HG02970 (cell line): ENCODE measurements at regions not wholly inside any gene's neighbourhood (a gene's known extent, or its start where the extent isn't known, plus 50 kb on each side); places are given as distances from the start of the nearest gene placed in this dataset.

Experiments used
- ATAC-seq: cut with Tn5 transposase; IDR thresholded peaks from one replicate; pipeline ENCODE4 v1.9.1; 2021; ENCODE audit warnings: mild to moderate bottlenecking, moderate library complexity, moderate number of reproducible peaks; ENCODE audit not compliant: unreplicated experiment, low FRiP score

DNA sequence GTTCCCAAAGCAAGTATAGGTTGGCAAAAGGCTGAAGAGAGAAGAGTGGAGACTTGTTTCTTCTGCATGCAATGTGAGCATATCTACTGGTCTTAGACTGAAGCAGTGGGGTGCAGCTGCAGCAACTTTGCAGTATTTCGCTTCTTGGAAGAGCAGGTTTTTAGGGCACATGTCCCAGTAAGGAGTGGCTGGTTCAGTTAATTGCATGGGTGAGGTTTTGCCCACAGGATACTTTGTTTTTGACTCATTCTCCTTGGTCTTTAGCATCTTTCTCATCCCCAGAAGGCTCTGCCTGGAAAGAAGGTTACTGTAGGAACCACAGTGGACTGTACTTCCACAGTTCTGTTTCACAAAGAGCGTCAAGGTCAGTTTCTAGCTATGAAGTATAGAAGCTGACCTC lies 68.0 kb upstream of the NR3C2 start:
- no peak for ATAC-seq

DNA sequence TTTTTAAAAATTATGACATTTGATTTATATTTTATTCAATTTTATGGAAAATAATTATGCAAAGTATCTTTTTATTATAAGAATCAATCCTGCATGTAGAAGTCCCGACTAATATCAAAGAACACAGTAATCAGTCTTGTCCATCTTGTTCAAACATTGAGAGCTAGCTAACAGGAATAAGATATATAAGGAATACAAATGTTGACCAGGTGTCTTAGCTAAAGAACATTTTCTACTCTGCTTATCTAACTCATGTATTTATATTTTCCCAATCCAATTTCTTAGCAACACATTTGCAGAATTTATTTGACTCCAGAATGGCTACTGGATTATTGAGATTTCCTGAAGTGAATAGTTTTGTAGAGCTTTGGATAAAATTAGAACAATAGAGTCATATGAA lies 61.5 kb upstream of the NR3C2 start:
- ATAC-seq, result no peak

DNA sequence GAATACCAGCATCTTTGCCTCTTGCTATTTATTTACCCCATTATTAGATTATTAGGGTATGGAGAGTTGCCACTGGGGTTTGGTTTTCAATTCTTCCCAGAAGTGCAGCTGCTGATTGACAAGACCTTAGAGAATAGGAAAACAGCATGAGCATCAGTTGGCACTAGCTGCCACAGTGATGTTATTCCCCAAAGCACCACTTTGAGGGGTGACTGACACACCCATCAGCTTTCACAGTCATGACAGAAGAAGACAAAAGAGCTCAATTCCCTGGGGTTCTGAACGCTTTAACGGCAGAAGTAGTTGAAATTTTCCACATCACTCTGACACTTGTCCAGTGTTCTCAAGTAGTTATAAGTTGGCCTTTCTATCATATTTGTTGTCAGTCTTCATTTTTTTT lies 55.0 kb upstream of the NR3C2 start:
- no peak for ATAC-seq

DNA sequence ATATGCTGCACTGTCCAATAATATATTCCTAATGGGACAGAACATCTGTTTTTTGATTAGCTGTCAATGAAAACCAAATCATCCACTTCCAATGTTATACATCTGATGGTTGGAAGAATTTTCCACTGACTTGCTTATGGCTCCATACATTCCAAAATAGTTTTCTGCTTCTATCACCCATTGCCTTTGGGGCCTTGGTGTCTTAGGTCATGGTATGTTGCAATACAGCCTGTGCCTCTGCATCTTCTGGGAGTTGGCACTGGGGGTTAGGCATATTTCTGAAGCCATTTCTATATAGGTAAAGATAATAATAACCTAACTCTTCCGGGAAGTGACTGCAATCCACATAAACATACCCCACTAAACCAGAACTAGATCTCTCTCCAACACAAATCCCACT lies 53.2 kb upstream of the NR3C2 start:
- no peak for ATAC-seq
